MCF 10A (cell line): ENCODE measurements at regions not wholly inside any gene's neighbourhood (a gene's known extent, or its start where the extent isn't known, plus 50 kb on each side); places are given as distances from the start of the nearest gene placed in this dataset.

Source experiments
- BruUV-seq: library from RNA; stranded (reverse); fragments of 400-500 nt; replicated peaks from 2 replicates; lab custom pipeline; 2021; lab: Mats Ljungman, UMichigan
- CTCF ChIA-PET: fragments of 300-600 bp; sonication (Branson Sonifier 250); formaldehyde crosslinking; extraction: SDS; loops from one replicate; lab custom pipeline; 2021; ENCODE audit warnings: antibody characterized with exemption, inconsistent platforms; lab: Yijun Ruan, JAX
- POLR2A ChIA-PET: fragments of 300-600, 350-650 bp; sonication (Branson Sonifier 250); formaldehyde crosslinking; extraction: SDS; loops from one replicate; lab custom pipeline; 2020; ENCODE audit warnings: antibody characterized with exemption, inconsistent platforms; lab: Yijun Ruan, JAX
- DNase-seq: peaks from one replicate; pipeline ENCODE4 v3.0.0-alpha.2; 2018; ENCODE audit not compliant: unreplicated experiment
- H3K27ac Mint-ChIP-seq: one replicate; pipeline ENCODE4 v1.8.0; 2022; ENCODE audit warnings: mild to moderate bottlenecking, low read depth, mixed read lengths; ENCODE audit not compliant: unreplicated experiment
- H3K27me3 Mint-ChIP-seq: one replicate; pipeline ENCODE4 v1.8.0; 2022; ENCODE audit warnings: mixed read lengths; ENCODE audit not compliant: insufficient read depth, unreplicated experiment
- H3K36me3 Mint-ChIP-seq: one replicate; pipeline ENCODE4 v1.8.0; 2022; ENCODE audit warnings: mild to moderate bottlenecking, moderate library complexity, mixed read lengths; ENCODE audit not compliant: insufficient read depth, unreplicated experiment
- H3K4me1 Mint-ChIP-seq: one replicate; pipeline ENCODE4 v1.8.0; 2022; ENCODE audit warnings: mixed read lengths; ENCODE audit not compliant: insufficient read depth, unreplicated experiment
- H3K4me3 Mint-ChIP-seq: one replicate; pipeline ENCODE4 v1.8.0; 2022; ENCODE audit warnings: mild to moderate bottlenecking, moderate library complexity, mixed read lengths; ENCODE audit not compliant: unreplicated experiment
- H3K9me3 Mint-ChIP-seq: one replicate; pipeline ENCODE4 v1.8.0; 2022; ENCODE audit warnings: mixed read lengths; ENCODE audit not compliant: unreplicated experiment
- CTCF ChIP-seq: fragments of 200-600 bp; IDR thresholded peaks from one replicate; pipeline ENCODE4 v1.8.0; 2022; ENCODE audit warnings: antibody characterized with exemption, mild to moderate bottlenecking; ENCODE audit not compliant: unreplicated experiment
- intact Hi-C: fragments of 100-400 bp; cut with micrococcal nuclease; formaldehyde crosslinking; loops from 2 replicates; pipeline ENCODE4 v1.14.1; 2022

- Mint-ChIP-seq H3K4me3 (no peak overlapping the region), H3K27ac (no peak overlapping the region), H3K4me1 (peaks cover 12% of the 10 kb centered on the region), H3K36me3 (no peaks in the 10 kb centered on the region), H3K27me3 (no peaks in the 10 kb centered on the region), H3K9me3 (no peaks in the 10 kb centered on the region)
- CTCF ChIA-PET: no interaction called here
- intact Hi-C loops: no loop called here
- POLR2A ChIA-PET: no interaction called here
- no peak for TF ChIP-seq CTCF
- no TSS peak for BruUV-seq
- DNase-seq: no peak
Observed at GRCh38 chr7:26029911-26030310, 122.1 kb upstream of the NFE2L3 start.

GRCh38 chr7:26034391-26034790, 117.6 kb upstream of the NFE2L3 start:
- intact Hi-C loops: no loop called here
- peaks cover 7% of the 10 kb centered on the region for H3K4me1 Mint-ChIP-seq
- no peak overlapping the region for H3K4me3 Mint-ChIP-seq
- no peaks in the 10 kb centered on the region for H3K9me3 Mint-ChIP-seq
- ChIA-PET CTCF (interaction anchor here (1.0 kb wide), 2 partner anchors 79 to 331 kb away, joined by 3 to 8 read pairs; no protein-coding TSS in a partner anchor), POLR2A (interaction anchor here (1.4 kb wide), 1 partner anchor 83 kb away, joined by 6 read pairs; no protein-coding TSS in a partner anchor)
- peaks cover 15% of the 10 kb centered on the region for H3K27me3 Mint-ChIP-seq
- H3K36me3 Mint-ChIP-seq: no peaks in the 10 kb centered on the region
- no peak for DNase-seq
- no TSS peak for BruUV-seq
- TF ChIP-seq CTCF: no peak
- no peak overlapping the region for H3K27ac Mint-ChIP-seq

GRCh38 chr7:26035552-26035951, 116.4 kb upstream of the NFE2L3 start:
- H3K9me3 Mint-ChIP-seq: no peaks in the 10 kb centered on the region
- intact Hi-C loops: no loop called here

DNA sequence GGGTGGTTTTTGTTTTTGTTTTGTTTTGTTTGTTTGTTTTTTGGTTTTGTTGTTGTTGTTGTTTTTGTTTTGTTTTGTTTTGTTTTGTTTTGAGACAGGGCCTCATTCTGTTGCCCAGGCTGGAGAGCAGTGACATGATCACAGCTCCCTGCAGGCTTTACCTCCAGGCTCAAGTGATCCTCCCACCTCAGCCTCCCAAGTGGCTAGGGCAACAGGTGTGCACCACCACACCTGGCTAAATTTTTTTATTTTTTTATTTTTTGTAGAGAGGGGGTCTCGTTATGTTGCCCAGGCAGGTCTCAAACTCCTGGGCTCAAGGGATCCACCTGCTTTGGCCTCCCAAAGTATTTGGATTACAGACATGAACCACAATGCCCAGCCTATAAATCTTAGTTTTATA, 115.9 kb upstream of the NFE2L3 start:
- Mint-ChIP-seq H3K4me3 (no peak overlapping the region), H3K4me1 (peaks cover 7% of the 10 kb centered on the region), H3K27me3 (peaks cover 32% of the 10 kb centered on the region), H3K9me3 (no peaks in the 10 kb centered on the region), H3K36me3 (no peaks in the 10 kb centered on the region), H3K27ac (no peak overlapping the region)
- intact Hi-C loops: no loop called here
- DNase-seq: no peak
- ChIA-PET POLR2A (no interaction called here), CTCF (interaction anchor here (0.7 kb wide), 1 partner anchor 143 kb away, joined by 3 read pairs; no protein-coding TSS in a partner anchor)
- TF ChIP-seq CTCF: no peak
- BruUV-seq: no TSS peak

More at GRCh38 chr7:26035552-26035951, 116.4 kb upstream of the NFE2L3 start:
- POLR2A ChIA-PET: no interaction called here
- H3K27me3 Mint-ChIP-seq: peaks cover 27% of the 10 kb centered on the region
- H3K4me3 Mint-ChIP-seq: no peak overlapping the region
- DNase-seq: no peak
- H3K27ac Mint-ChIP-seq: no peak overlapping the region
- no peak for TF ChIP-seq CTCF
- BruUV-seq: no TSS peak
- CTCF ChIA-PET: no interaction called here
- H3K36me3 Mint-ChIP-seq: no peaks in the 10 kb centered on the region
- peaks cover 7% of the 10 kb centered on the region for H3K4me1 Mint-ChIP-seq
